Endothelial cell of umbilical vein (primary cell): ENCODE measurements at regions not wholly inside any gene's neighbourhood (a gene's known extent, or its start where the extent isn't known, plus 50 kb on each side); places are given as distances from the start of the nearest gene placed in this dataset.

Experiments used
- BruUV-seq: library from RNA; stranded (reverse); fragments of 400-500 nt; replicated peaks from 2 replicates; lab custom pipeline; 2021; lab: Mats Ljungman, UMichigan
- CTCF ChIA-PET: fragments of 300-600, 350-600 bp; sonication (Branson Sonifier 250); formaldehyde crosslinking; loops from one replicate; lab custom pipeline; 2021; ENCODE audit warnings: antibody characterized with exemption, inconsistent platforms; lab: Charles Lee
- POLR2A ChIA-PET: fragments of 300-600, 350-600 bp; sonication (Branson Sonifier 250); formaldehyde crosslinking; loops from one replicate; lab custom pipeline; 2021; ENCODE audit warnings: antibody characterized with exemption, inconsistent platforms; lab: Charles Lee
- DNase-seq: peaks from one replicate; pipeline ENCODE4 v3.0.0-alpha.2; 2011; ENCODE audit warnings: low read depth, low spot score
- FAIRE-seq: peaks from 2 replicates; lab custom pipeline; 2011; peaks lifted over from hg19 to GRCh38; lab: Jason Lieb, UNC
- H2AFZ ChIP-seq: 2 replicates; pipeline ENCODE4 v1.6.0; 2012; ENCODE audit warnings: low read depth, low read length, control low read depth, inconsistent platforms
- H3K27ac ChIP-seq: 2 replicates; pipeline ENCODE4 v1.5.1; 2011; ENCODE audit warnings: low read depth, mild to moderate bottlenecking, control low read depth, low read length, moderate library complexity; ENCODE audit not compliant: insufficient read depth
- H3K27me3 ChIP-seq, 2 experiments: 2 replicates each; pipeline versions ENCODE4 v1.6.0 to v1.6.1; 2011; ENCODE audit warnings: low read length in 2 of 2, mixed read lengths in 1 of 2; ENCODE audit not compliant: control insufficient read depth in 2 of 2, insufficient read depth in 2 of 2
- H3K36me3 ChIP-seq, 2 experiments: 2 replicates in 1 of 2; 3 replicates in 1 of 2; pipeline ENCODE4 v1.5.1; 2011; ENCODE audit warnings: low read length in 2 of 2, mild to moderate bottlenecking in 1 of 2, moderate library complexity in 1 of 2; ENCODE audit not compliant: control insufficient read depth in 2 of 2, insufficient read depth in 2 of 2; ENCODE audit errors: extremely low read depth in 1 of 2
- H3K4me1 ChIP-seq: 3 replicates; pipeline ENCODE4 v1.5.1; 2011; ENCODE audit warnings: mild to moderate bottlenecking, low read length; ENCODE audit not compliant: control insufficient read depth, insufficient read depth; ENCODE audit errors: extremely low read depth
- H3K4me2 ChIP-seq: 2 replicates; pipeline ENCODE4 v1.6.1; 2011; ENCODE audit warnings: low read length, control low read depth, mixed read lengths; ENCODE audit not compliant: insufficient read depth
- H3K4me3 ChIP-seq, 3 experiments: fragments of 200-600 bp in 1 of 3; sonication (generic), shearing (Covaris generic) in 1 of 3; replicated peaks in 1 of 3; 2 replicates each; pipeline ENCODE4 v1.5.1; 2011 to 2016; ENCODE audit warnings: control low read depth in 3 of 3, low read length in 3 of 3, mild to moderate bottlenecking in 2 of 3, inconsistent platforms in 1 of 3, low read depth in 1 of 3, moderate library complexity in 1 of 3; ENCODE audit not compliant: insufficient read depth in 1 of 3
- H3K79me2 ChIP-seq: 2 replicates; pipeline ENCODE4 v1.6.0; 2012; ENCODE audit warnings: low read length, inconsistent platforms; ENCODE audit not compliant: control insufficient read depth, insufficient read depth
- H3K9ac ChIP-seq: replicated peaks from 2 replicates; pipeline ENCODE3; 2011; ENCODE audit warnings: low read length, control low read depth; ENCODE audit not compliant: insufficient read depth; ENCODE audit errors: extremely low read depth
- H3K9me1 ChIP-seq: replicated peaks from 3 replicates; pipeline ENCODE4 v1.6.0; 2011; ENCODE audit warnings: mild to moderate bottlenecking, low read length; ENCODE audit not compliant: control insufficient read depth, insufficient read depth; ENCODE audit errors: extremely low read depth
- H3K9me3 ChIP-seq: replicated peaks from 2 replicates; pipeline ENCODE4 v1.5.1; 2012; ENCODE audit warnings: low read length, inconsistent platforms; ENCODE audit not compliant: control insufficient read depth, insufficient read depth
- H4K20me1 ChIP-seq: replicated peaks from 2 replicates; pipeline ENCODE3; 2011; ENCODE audit warnings: mild to moderate bottlenecking, low read length; ENCODE audit not compliant: control insufficient read depth, insufficient read depth; ENCODE audit errors: extremely low read depth
- EZH2 ChIP-seq: IDR thresholded peaks from 2 replicates; pipeline ENCODE4 v1.6.1; 2012; ENCODE audit warnings: borderline replicate concordance, low read depth, mild to moderate bottlenecking, moderate library complexity, low read length, inconsistent platforms; ENCODE audit not compliant: severe bottlenecking
- FOS ChIP-seq: IDR thresholded peaks from 2 replicates; pipeline ENCODE4 v1.6.1; 2011; ENCODE audit warnings: mild to moderate bottlenecking, low read length, moderate library complexity, borderline replicate concordance; ENCODE audit not compliant: insufficient read depth
- GATA2 ChIP-seq: IDR thresholded peaks from 2 replicates; pipeline ENCODE4 v1.7.0; 2011; ENCODE audit warnings: low read depth, mild to moderate bottlenecking, moderate library complexity, mixed read lengths, low read length; ENCODE audit not compliant: insufficient read length, insufficient read depth
- JUN ChIP-seq: IDR thresholded peaks from 2 replicates; pipeline ENCODE4 v1.6.1; 2011; ENCODE audit warnings: borderline replicate concordance, low read depth; ENCODE audit not compliant: insufficient read length, insufficient read depth
- MAX ChIP-seq: IDR thresholded peaks from 2 replicates; pipeline ENCODE4 v1.6.1; 2011; ENCODE audit not compliant: insufficient read depth, insufficient read length
- MYC ChIP-seq: IDR thresholded peaks from one replicate; pipeline ENCODE4 v1.6.1; 2011; ENCODE audit warnings: mild to moderate bottlenecking, low read depth, low read length
- POLR2A ChIP-seq: IDR thresholded peaks from 2 replicates; pipeline ENCODE4 v1.6.1; 2012; ENCODE audit warnings: low read depth, mild to moderate bottlenecking, control low read depth, low read length
- POLR2AphosphoS5 ChIP-seq: IDR thresholded peaks from 2 replicates; pipeline ENCODE4 v1.6.1; 2012; ENCODE audit warnings: low read depth, mild to moderate bottlenecking, control low read depth, low read length, moderate library complexity; ENCODE audit not compliant: insufficient read depth
- dilution Hi-C: fragments of 300-500 bp; cut with MboI; formaldehyde crosslinking; loops from one replicate; pipeline ENCODE4 v1.15.0; 2019; ENCODE audit warnings: low sequenced_read_pairs; ENCODE audit not compliant: extremely low pct_ligation_motif_present
- intact Hi-C: fragments of 100-400 bp; cut with micrococcal nuclease; formaldehyde crosslinking; loops from one replicate; pipeline ENCODE4 v1.10.0; 2022
- TF ChIP-seq, protein P1 (sequence below), 2 donors: IDR thresholded peaks; 1 replicate in 1 of 2; 2 replicates in 1 of 2; pipeline ENCODE4 v1.5.1; 2011; ENCODE audit warnings: low read length in 2 of 2, mild to moderate bottlenecking in 2 of 2, moderate library complexity in 2 of 2, control low read depth in 1 of 2, inconsistent platforms in 1 of 2, low read depth in 1 of 2; ENCODE audit not compliant: insufficient read depth in 1 of 2; ENCODE audit errors: extremely low read depth in 1 of 2

DNA sequence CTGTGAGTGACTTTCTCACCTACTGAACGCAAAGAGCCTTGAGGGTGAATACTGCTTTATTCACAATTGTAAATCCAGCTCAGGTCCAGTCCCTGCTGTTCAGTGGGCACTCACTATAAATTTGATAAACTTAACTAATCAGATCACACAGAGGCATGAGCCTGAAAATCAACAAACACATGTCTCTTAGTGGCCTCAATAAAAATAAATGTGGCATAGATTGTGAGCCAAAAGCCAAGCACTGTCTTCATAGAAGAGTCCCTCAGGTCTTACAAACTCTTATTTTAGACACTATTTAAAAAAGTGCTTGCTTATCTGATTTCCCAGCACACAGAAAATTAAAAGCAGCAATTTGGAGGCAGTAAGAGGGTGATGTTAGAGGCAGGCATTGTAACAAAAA is 957.7 kb downstream of the SLITRK5 start:
- no peaks in the 10 kb centered on the region for H3K4me1 ChIP-seq
- no peak for FAIRE-seq
- no peak overlapping the region for H3K27ac ChIP-seq
- H3K4me2 ChIP-seq: no peak overlapping the region
- dilution Hi-C loops (no loop called here), intact Hi-C loops (no loop called here)
- no peaks in the 10 kb centered on the region for H4K20me1 ChIP-seq
- CTCF ChIA-PET: no interaction called here
- TF ChIP-seq POLR2A: no peak
- TF ChIP-seq, protein P1, sequence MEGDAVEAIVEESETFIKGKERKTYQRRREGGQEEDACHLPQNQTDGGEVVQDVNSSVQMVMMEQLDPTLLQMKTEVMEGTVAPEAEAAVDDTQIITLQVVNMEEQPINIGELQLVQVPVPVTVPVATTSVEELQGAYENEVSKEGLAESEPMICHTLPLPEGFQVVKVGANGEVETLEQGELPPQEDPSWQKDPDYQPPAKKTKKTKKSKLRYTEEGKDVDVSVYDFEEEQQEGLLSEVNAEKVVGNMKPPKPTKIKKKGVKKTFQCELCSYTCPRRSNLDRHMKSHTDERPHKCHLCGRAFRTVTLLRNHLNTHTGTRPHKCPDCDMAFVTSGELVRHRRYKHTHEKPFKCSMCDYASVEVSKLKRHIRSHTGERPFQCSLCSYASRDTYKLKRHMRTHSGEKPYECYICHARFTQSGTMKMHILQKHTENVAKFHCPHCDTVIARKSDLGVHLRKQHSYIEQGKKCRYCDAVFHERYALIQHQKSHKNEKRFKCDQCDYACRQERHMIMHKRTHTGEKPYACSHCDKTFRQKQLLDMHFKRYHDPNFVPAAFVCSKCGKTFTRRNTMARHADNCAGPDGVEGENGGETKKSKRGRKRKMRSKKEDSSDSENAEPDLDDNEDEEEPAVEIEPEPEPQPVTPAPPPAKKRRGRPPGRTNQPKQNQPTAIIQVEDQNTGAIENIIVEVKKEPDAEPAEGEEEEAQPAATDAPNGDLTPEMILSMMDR (IDR thresholded peaks at IDR 0.05; ENCODE audit: extremely low read depth in 1 of 2, insufficient read depth in 1 of 2, low read depth in 1 of 2, low read length in 2 of 2): no peak
- no peak for TF ChIP-seq MAX
- no peak for TF ChIP-seq MYC
- TF ChIP-seq FOS: no peak
- no peak for TF ChIP-seq JUN
- TF ChIP-seq POLR2AphosphoS5: no peak
- no peak for TF ChIP-seq EZH2
- TF ChIP-seq GATA2: no peak
- no peak overlapping the region for H2AFZ ChIP-seq
- no peaks in the 10 kb centered on the region for H3K27me3 ChIP-seq
- no peaks in the 10 kb centered on the region for H3K79me2 ChIP-seq
- no TSS peak for BruUV-seq
- DNase-seq: no peak
- no peaks in the 10 kb centered on the region for H3K9me1 ChIP-seq
- H3K36me3 ChIP-seq: no peaks in the 10 kb centered on the region
- H3K9me3 ChIP-seq: peaks cover 1% of the 10 kb centered on the region
- POLR2A ChIA-PET: no interaction called here
- H3K4me3 ChIP-seq: no peak overlapping the region
- H3K9ac ChIP-seq: no peak overlapping the region
